ENCODE measurements at regions not wholly inside any gene's neighbourhood (a gene's known extent, or its start where the extent isn't known, plus 50 kb on each side); places are given as distances from the start of the nearest gene placed in this dataset.
"Not testable (repeated sequence)": the region's sequence is repeated elsewhere in the genome, so short reads cannot be mapped to it uniquely, and the experiment has no call there.

- DNase-seq: no peak
- no peaks in the 10 kb centered on the region for H3K79me2 ChIP-seq (ENCODE audit: low read length)
- H4K20me1 ChIP-seq (ENCODE audit: insufficient read depth, low read depth, low read length): no peaks in the 10 kb centered on the region
- no peak overlapping the region for H2AFZ ChIP-seq (ENCODE audit: low read length)
- no peaks in the 10 kb centered on the region for H3K9me2 ChIP-seq (replicated peaks; ENCODE audit: insufficient read depth, low read length)
- H3K36me3 ChIP-seq (ENCODE audit: insufficient read depth, low read length): no peaks in the 10 kb centered on the region
- H3K9ac ChIP-seq (ENCODE audit: low read length): no peak overlapping the region
- no peak overlapping the region for H3K27ac ChIP-seq (ENCODE audit: low read length)
- no peaks in the 10 kb centered on the region for H3K27me3 ChIP-seq (ENCODE audit: low read length)
- no peak overlapping the region for H3K4me2 ChIP-seq (ENCODE audit: low read depth, low read length, poor library complexity, severe bottlenecking)
- H3K4me3 ChIP-seq (ENCODE audit: low read length): no peak overlapping the region
- H3K9me3 ChIP-seq (ENCODE audit: low read length): no peaks in the 10 kb centered on the region
- H3K4me1 ChIP-seq (ENCODE audit: low read length): no peaks in the 10 kb centered on the region
Observed at GRCh38 chr7:159211540-159212182, 67.0 kb upstream of the VIPR2 start.

GRCh38 chr7:159210581-159211235 is 66.0 kb upstream of the VIPR2 start:
- no peak overlapping the region for H3K9ac ChIP-seq (ENCODE audit: low read length)
- no peak overlapping the region for H3K4me2 ChIP-seq (ENCODE audit: low read depth, low read length, poor library complexity, severe bottlenecking)
- H3K4me3 ChIP-seq (ENCODE audit: low read length): no peak overlapping the region
- H3K79me2 ChIP-seq (ENCODE audit: low read length): no peaks in the 10 kb centered on the region
- no peaks in the 10 kb centered on the region for H3K27me3 ChIP-seq (ENCODE audit: low read length)
- no peaks in the 10 kb centered on the region for H3K4me1 ChIP-seq (ENCODE audit: low read length)
- H3K36me3 ChIP-seq (ENCODE audit: insufficient read depth, low read length): no peaks in the 10 kb centered on the region
- DNase-seq: no peak
- H4K20me1 ChIP-seq (ENCODE audit: insufficient read depth, low read depth, low read length): no peaks in the 10 kb centered on the region
- no peaks in the 10 kb centered on the region for H3K9me3 ChIP-seq (ENCODE audit: low read length)
- no peak overlapping the region for H2AFZ ChIP-seq (ENCODE audit: low read length)
- no peak overlapping the region for H3K27ac ChIP-seq (ENCODE audit: low read length)
- no peaks in the 10 kb centered on the region for H3K9me2 ChIP-seq (replicated peaks; ENCODE audit: insufficient read depth, low read length)

- Histone ChIP-seq H3K4me1 (ENCODE audit: low read length) (no peaks in the 10 kb centered on the region), H3K27ac (ENCODE audit: low read length) (no peak overlapping the region), H3K9me2 (replicated peaks; ENCODE audit: insufficient read depth, low read length) (no peaks in the 10 kb centered on the region), H3K9ac (ENCODE audit: low read length) (no peak overlapping the region), H3K4me2 (ENCODE audit: low read depth, low read length, poor library complexity, severe bottlenecking) (no peak overlapping the region), H2AFZ (ENCODE audit: low read length) (no peak overlapping the region), H3K27me3 (ENCODE audit: low read length) (no peaks in the 10 kb centered on the region), H3K9me3 (ENCODE audit: low read length) (no peaks in the 10 kb centered on the region), H3K4me3 (ENCODE audit: low read length) (no peak overlapping the region), H3K79me2 (ENCODE audit: low read length) (no peaks in the 10 kb centered on the region), H4K20me1 (ENCODE audit: insufficient read depth, low read depth, low read length) (no peaks in the 10 kb centered on the region), H3K36me3 (ENCODE audit: insufficient read depth, low read length) (no peaks in the 10 kb centered on the region)
- DNase-seq: no peak
Observed at GRCh38 chr7:159209429-159209828, 64.8 kb upstream of the VIPR2 start.

- H3K4me3 ChIP-seq (ENCODE audit: low read length): no peak overlapping the region
- H3K36me3 ChIP-seq (ENCODE audit: insufficient read depth, low read length): no peaks in the 10 kb centered on the region
- H3K4me1 ChIP-seq (ENCODE audit: low read length): no peaks in the 10 kb centered on the region
- H3K79me2 ChIP-seq (ENCODE audit: low read length): no peaks in the 10 kb centered on the region
- no peaks in the 10 kb centered on the region for H3K27me3 ChIP-seq (ENCODE audit: low read length)
- DNase-seq: no peak
- no peak overlapping the region for H3K9ac ChIP-seq (ENCODE audit: low read length)
- no peak overlapping the region for H3K27ac ChIP-seq (ENCODE audit: low read length)
- H3K9me3 ChIP-seq (ENCODE audit: low read length): no peaks in the 10 kb centered on the region
- no peak overlapping the region for H2AFZ ChIP-seq (ENCODE audit: low read length)
- H4K20me1 ChIP-seq (ENCODE audit: insufficient read depth, low read depth, low read length): no peaks in the 10 kb centered on the region
- no peak overlapping the region for H3K4me2 ChIP-seq (ENCODE audit: low read depth, low read length, poor library complexity, severe bottlenecking)
- no peaks in the 10 kb centered on the region for H3K9me2 ChIP-seq (replicated peaks; ENCODE audit: insufficient read depth, low read length)
Observed at GRCh38 chr7:159207951-159208350, 63.3 kb upstream of the VIPR2 start.

- Histone ChIP-seq H3K27ac (ENCODE audit: low read length) (no peak overlapping the region), H3K36me3 (ENCODE audit: insufficient read depth, low read length) (no peaks in the 10 kb centered on the region), H2AFZ (ENCODE audit: low read length) (no peak overlapping the region), H3K4me3 (ENCODE audit: low read length) (no peak overlapping the region), H3K27me3 (ENCODE audit: low read length) (no peaks in the 10 kb centered on the region), H3K79me2 (ENCODE audit: low read length) (no peaks in the 10 kb centered on the region), H3K9me2 (replicated peaks; ENCODE audit: insufficient read depth, low read length) (no peaks in the 10 kb centered on the region), H4K20me1 (ENCODE audit: insufficient read depth, low read depth, low read length) (no peaks in the 10 kb centered on the region), H3K9ac (ENCODE audit: low read length) (no peak overlapping the region), H3K4me2 (ENCODE audit: low read depth, low read length, poor library complexity, severe bottlenecking) (no peak overlapping the region), H3K4me1 (ENCODE audit: low read length) (no peaks in the 10 kb centered on the region), H3K9me3 (ENCODE audit: low read length) (no peaks in the 10 kb centered on the region)
- no peak for DNase-seq
Observed at GRCh38 chr7:159207393-159207792, 62.7 kb upstream of the VIPR2 start.

GRCh38 chr7:159205833-159206232 is 61.2 kb upstream of the VIPR2 start:
- H4K20me1 ChIP-seq (ENCODE audit: insufficient read depth, low read depth, low read length): no peaks in the 10 kb centered on the region
- no peak overlapping the region for H3K27ac ChIP-seq (ENCODE audit: low read length)
- no peaks in the 10 kb centered on the region for H3K4me1 ChIP-seq (ENCODE audit: low read length)
- no peak overlapping the region for H2AFZ ChIP-seq (ENCODE audit: low read length)
- H3K9me3 ChIP-seq (ENCODE audit: low read length): no peaks in the 10 kb centered on the region
- no peaks in the 10 kb centered on the region for H3K27me3 ChIP-seq (ENCODE audit: low read length)
- H3K79me2 ChIP-seq (ENCODE audit: low read length): no peaks in the 10 kb centered on the region
- H3K9ac ChIP-seq (ENCODE audit: low read length): no peak overlapping the region
- H3K36me3 ChIP-seq (ENCODE audit: insufficient read depth, low read length): no peaks in the 10 kb centered on the region
- H3K4me3 ChIP-seq (ENCODE audit: low read length): no peak overlapping the region
- H3K9me2 ChIP-seq (replicated peaks; ENCODE audit: insufficient read depth, low read length): no peaks in the 10 kb centered on the region
- no peak for DNase-seq
- H3K4me2 ChIP-seq (ENCODE audit: low read depth, low read length, poor library complexity, severe bottlenecking): no peak overlapping the region

- Histone ChIP-seq H3K27ac (ENCODE audit: low read length) (no peak overlapping the region), H4K20me1 (ENCODE audit: insufficient read depth, low read depth, low read length) (no peaks in the 10 kb centered on the region), H3K4me1 (ENCODE audit: low read length) (no peaks in the 10 kb centered on the region), H2AFZ (ENCODE audit: low read length) (no peak overlapping the region), H3K4me3 (ENCODE audit: low read length) (no peak overlapping the region), H3K9ac (ENCODE audit: low read length) (no peak overlapping the region), H3K79me2 (ENCODE audit: low read length) (no peaks in the 10 kb centered on the region), H3K9me2 (replicated peaks; ENCODE audit: insufficient read depth, low read length) (no peaks in the 10 kb centered on the region), H3K27me3 (ENCODE audit: low read length) (no peaks in the 10 kb centered on the region), H3K4me2 (ENCODE audit: low read depth, low read length, poor library complexity, severe bottlenecking) (no peak overlapping the region), H3K9me3 (ENCODE audit: low read length) (no peaks in the 10 kb centered on the region), H3K36me3 (ENCODE audit: insufficient read depth, low read length) (no peaks in the 10 kb centered on the region)
- DNase-seq: no peak
Observed at GRCh38 chr7:159204664-159205063, 60.0 kb upstream of the VIPR2 start.

GRCh38 chr7:159203253-159203652 is 58.6 kb upstream of the VIPR2 start:
- H3K9me3 ChIP-seq (ENCODE audit: low read length): not testable (repeated sequence)

More at GRCh38 chr7:159203253-159203652, 58.6 kb upstream of the VIPR2 start:
- not testable (repeated sequence) for H3K4me3 ChIP-seq (ENCODE audit: low read length); H3K9ac ChIP-seq (ENCODE audit: low read length); H3K79me2 ChIP-seq (ENCODE audit: low read length); H3K4me1 ChIP-seq (ENCODE audit: low read length); H3K36me3 ChIP-seq (ENCODE audit: insufficient read depth, low read length); H3K9me2 ChIP-seq (replicated peaks; ENCODE audit: insufficient read depth, low read length); H3K4me2 ChIP-seq (ENCODE audit: low read depth, low read length, poor library complexity, severe bottlenecking); DNase-seq; H4K20me1 ChIP-seq (ENCODE audit: insufficient read depth, low read depth, low read length); H3K27ac ChIP-seq (ENCODE audit: low read length); H2AFZ ChIP-seq (ENCODE audit: low read length); H3K27me3 ChIP-seq (ENCODE audit: low read length)

All from Karpas-422 (cell line).